ENCODE measurements at regions not wholly inside any gene's neighbourhood (a gene's known extent, or its start where the extent isn't known, plus 50 kb on each side); places are given as distances from the start of the nearest gene placed in this dataset.

DNA sequence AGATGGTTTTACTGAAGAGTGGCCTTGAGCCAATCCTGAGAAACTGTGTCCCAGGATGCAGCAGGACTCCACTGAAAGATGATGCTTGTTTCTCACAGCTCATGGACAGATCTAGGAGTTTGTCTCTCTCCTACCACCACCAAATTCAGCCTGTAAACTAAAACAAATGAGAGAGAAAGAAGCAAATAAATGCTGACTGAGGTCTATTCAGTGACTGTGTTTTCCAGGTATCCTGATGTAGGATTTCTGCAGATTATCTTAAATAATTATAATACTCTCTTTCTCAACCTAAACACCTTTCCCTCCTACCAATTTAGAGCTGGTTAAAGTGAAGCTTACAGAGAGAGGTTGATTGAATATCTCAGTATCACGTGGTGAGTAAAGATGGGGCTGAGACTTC, 599.6 kb upstream of the LCORL start:
- H3K79me2 ChIP-seq (ENCODE audit: insufficient read depth, low read length), result no peaks in the 10 kb centered on the region
- H3K36me3 ChIP-seq (ENCODE audit: insufficient read depth, low read length), result no peaks in the 10 kb centered on the region
- no peak overlapping the region for H3K9ac ChIP-seq (ENCODE audit: low read depth, low read length, poor library complexity, severe bottlenecking)
- no peak overlapping the region for H3K4me2 ChIP-seq (ENCODE audit: low read depth, low read length, poor library complexity, severe bottlenecking)
- no peak overlapping the region for H2AFZ ChIP-seq (ENCODE audit: low read length)
- H3K27me3 ChIP-seq (ENCODE audit: insufficient read depth, low read length, poor library complexity, severe bottlenecking), result no peaks in the 10 kb centered on the region
- no peaks in the 10 kb centered on the region for H3F3A ChIP-seq (ENCODE audit: low read depth)
- TF ChIP-seq EZH2phosphoT487 (IDR thresholded peaks at IDR 0.05; ENCODE audit: borderline replicate concordance) (no peak), CTCF (conservative IDR thresholded peaks at IDR 0.05; ENCODE audit: low read length) (no peak)
- no peaks in the 10 kb centered on the region for H3K9me3 ChIP-seq (ENCODE audit: insufficient read depth, low read depth, low read length)
- H3K4me3 ChIP-seq (ENCODE audit: low read length, poor library complexity, severe bottlenecking), result no peak overlapping the region
- no peaks in the 10 kb centered on the region for H3K9me2 ChIP-seq (replicated peaks; ENCODE audit: low read depth, low read length)
- H4K20me1 ChIP-seq (ENCODE audit: insufficient read depth, low read length, poor library complexity, severe bottlenecking), result no peaks in the 10 kb centered on the region
- H3K4me1 ChIP-seq (ENCODE audit: insufficient read depth, low read length, poor library complexity, severe bottlenecking), result no peaks in the 10 kb centered on the region

DNA sequence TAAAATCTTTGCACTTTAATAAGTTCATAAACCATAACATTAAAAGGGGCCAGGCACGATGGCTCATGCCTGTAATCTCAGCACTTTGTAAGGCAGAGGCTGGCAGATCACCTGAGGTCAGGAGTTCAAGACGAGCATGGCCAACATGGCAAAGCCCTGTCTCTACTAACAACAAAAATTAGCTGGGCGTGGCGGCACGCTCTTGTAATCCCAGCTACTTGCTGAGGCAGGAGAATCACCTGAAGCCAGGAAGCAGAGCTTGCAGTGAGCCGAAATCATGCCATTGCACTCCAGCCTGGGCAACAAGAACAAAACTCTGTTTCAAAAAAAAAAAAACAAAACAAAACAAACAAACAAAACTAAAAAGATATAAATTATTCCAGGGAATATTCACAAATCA, 595.2 kb upstream of the LCORL start:
- TF ChIP-seq EZH2phosphoT487 (IDR thresholded peaks at IDR 0.05; ENCODE audit: borderline replicate concordance) (no peak), CTCF (conservative IDR thresholded peaks at IDR 0.05; ENCODE audit: low read length) (no peak)
- Histone ChIP-seq H4K20me1 (ENCODE audit: insufficient read depth, low read length, poor library complexity, severe bottlenecking) (no peaks in the 10 kb centered on the region), H3K79me2 (ENCODE audit: insufficient read depth, low read length) (no peaks in the 10 kb centered on the region), H2AFZ (ENCODE audit: low read length) (no peak overlapping the region), H3K4me1 (ENCODE audit: insufficient read depth, low read length, poor library complexity, severe bottlenecking) (no peaks in the 10 kb centered on the region), H3F3A (ENCODE audit: low read depth) (no peaks in the 10 kb centered on the region), H3K4me3 (ENCODE audit: low read length, poor library complexity, severe bottlenecking) (no peak overlapping the region), H3K9me3 (ENCODE audit: insufficient read depth, low read depth, low read length) (no peaks in the 10 kb centered on the region), H3K9me2 (replicated peaks; ENCODE audit: low read depth, low read length) (no peaks in the 10 kb centered on the region), H3K27me3 (ENCODE audit: insufficient read depth, low read length, poor library complexity, severe bottlenecking) (no peaks in the 10 kb centered on the region), H3K9ac (ENCODE audit: low read depth, low read length, poor library complexity, severe bottlenecking) (no peak overlapping the region), H3K36me3 (ENCODE audit: insufficient read depth, low read length) (no peaks in the 10 kb centered on the region), H3K4me2 (ENCODE audit: low read depth, low read length, poor library complexity, severe bottlenecking) (no peak overlapping the region)

DNA sequence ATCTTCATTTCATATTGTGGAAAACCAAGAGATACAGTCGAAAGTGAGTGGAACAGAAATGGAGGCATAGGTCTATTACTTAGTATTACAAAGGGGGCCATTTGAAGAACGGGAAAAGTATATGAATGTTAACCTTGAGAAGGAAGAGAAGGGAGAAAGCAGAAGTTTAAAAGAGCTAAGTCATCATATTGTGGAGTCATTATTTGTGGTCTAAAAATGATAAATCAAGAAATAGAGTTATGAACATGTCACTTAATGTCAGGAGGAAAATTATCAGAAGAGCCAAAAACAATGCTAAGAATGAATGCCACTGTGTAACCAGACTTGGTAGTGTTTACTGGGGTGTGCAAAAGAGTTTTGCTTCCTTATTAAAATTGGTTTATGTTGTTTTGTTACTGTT, 589.5 kb upstream of the LCORL start:
- Histone ChIP-seq H3K4me3 (ENCODE audit: low read length, poor library complexity, severe bottlenecking) (no peak overlapping the region), H2AFZ (ENCODE audit: low read length) (no peak overlapping the region), H3K27me3 (ENCODE audit: insufficient read depth, low read length, poor library complexity, severe bottlenecking) (no peaks in the 10 kb centered on the region), H4K20me1 (ENCODE audit: insufficient read depth, low read length, poor library complexity, severe bottlenecking) (no peaks in the 10 kb centered on the region), H3K9ac (ENCODE audit: low read depth, low read length, poor library complexity, severe bottlenecking) (no peak overlapping the region), H3K9me3 (ENCODE audit: insufficient read depth, low read depth, low read length) (no peaks in the 10 kb centered on the region), H3K79me2 (ENCODE audit: insufficient read depth, low read length) (no peaks in the 10 kb centered on the region), H3F3A (ENCODE audit: low read depth) (no peaks in the 10 kb centered on the region), H3K36me3 (ENCODE audit: insufficient read depth, low read length) (no peaks in the 10 kb centered on the region), H3K9me2 (replicated peaks; ENCODE audit: low read depth, low read length) (no peaks in the 10 kb centered on the region), H3K4me1 (ENCODE audit: insufficient read depth, low read length, poor library complexity, severe bottlenecking) (no peaks in the 10 kb centered on the region), H3K4me2 (ENCODE audit: low read depth, low read length, poor library complexity, severe bottlenecking) (no peak overlapping the region)
- TF ChIP-seq CTCF (conservative IDR thresholded peaks at IDR 0.05; ENCODE audit: low read length), result no peak
- no peak for TF ChIP-seq EZH2phosphoT487 (IDR thresholded peaks at IDR 0.05; ENCODE audit: borderline replicate concordance)

Measured in Loucy (cell line).